ENCODE measurements at regions not wholly inside any gene's neighbourhood (a gene's known extent, or its start where the extent isn't known, plus 50 kb on each side); places are given as distances from the start of the nearest gene placed in this dataset.

GRCh38 chr10:113484487-113484886 is 68.4 kb upstream of the HABP2 start:
- TF ChIP-seq CTCF (IDR thresholded peaks at IDR 0.05) (no peak), POLR2A (IDR thresholded peaks at IDR 0.05) (no peak)

Measured in right lobe of liver (tissue), 4 donors.